H1 (cell line): ENCODE measurements at regions not wholly inside any gene's neighbourhood (a gene's known extent, or its start where the extent isn't known, plus 50 kb on each side); places are given as distances from the start of the nearest gene placed in this dataset.
"Not testable (repeated sequence)": the region's sequence is repeated elsewhere in the genome, so short reads cannot be mapped to it uniquely, and the experiment has no call there.

ENCODE experiments used
- CTCF ChIA-PET: fragments of 300-600 bp; sonication (Branson Sonifier 250); formaldehyde crosslinking; loops from one replicate; lab custom pipeline; 2021; ENCODE audit not compliant: partially characterized antibody; lab: Charles Lee
- POLR2A ChIA-PET: fragments of 300-600 bp; sonication (Branson Sonifier 250); formaldehyde crosslinking; loops from one replicate; lab custom pipeline; 2021; ENCODE audit warnings: inconsistent platforms; ENCODE audit not compliant: partially characterized antibody; lab: Charles Lee
- DNase-seq, 2 experiments: peaks; one replicate each; pipeline versions ENCODE4 v3.0.0 to v3.0.0-alpha.2; 2010 to 2022; ENCODE audit warnings: low spot score in 2 of 2, low read depth in 1 of 2, mixed read lengths in 1 of 2
- FAIRE-seq: peaks from 2 replicates; lab custom pipeline; 2011; peaks lifted over from hg19 to GRCh38; lab: Jason Lieb, UNC
- H2AFZ ChIP-seq: 2 replicates; pipeline ENCODE4 v1.8.1; 2012; ENCODE audit warnings: low read length, inconsistent platforms
- H2AK5ac ChIP-seq: 2 replicates; pipeline ENCODE4 v1.6.1; 2013; ENCODE audit warnings: low read depth, low read length
- H2BK120ac ChIP-seq: replicated peaks from 2 replicates; pipeline ENCODE3; 2013; ENCODE audit warnings: low read depth, low read length, inconsistent platforms
- H2BK12ac ChIP-seq: 2 replicates; pipeline ENCODE4 v1.6.1; 2013; ENCODE audit warnings: low read depth, low read length
- H2BK15ac ChIP-seq: 2 replicates; pipeline ENCODE4 v1.6.1; 2013; ENCODE audit warnings: low read length
- H2BK20ac ChIP-seq: 2 replicates; pipeline ENCODE4 v1.6.1; 2013; ENCODE audit warnings: low read length
- H2BK5ac ChIP-seq: 2 replicates; pipeline ENCODE4 v1.6.1; 2013; ENCODE audit warnings: low read depth, low read length
- H3K14ac ChIP-seq: 2 replicates; pipeline ENCODE4 v1.6.1; 2013; ENCODE audit warnings: inconsistent platforms; ENCODE audit not compliant: insufficient read length
- H3K18ac ChIP-seq: 2 replicates; pipeline ENCODE4 v1.6.1; 2013; ENCODE audit warnings: low read length; ENCODE audit errors: extremely low read depth
- H3K23ac ChIP-seq: 2 replicates; pipeline ENCODE4 v1.6.1; 2013; ENCODE audit warnings: inconsistent platforms; ENCODE audit not compliant: insufficient read length
- H3K23me2 ChIP-seq: 2 replicates; pipeline ENCODE4 v1.6.1; 2013; ENCODE audit warnings: low read depth, low read length
- H3K27ac ChIP-seq: 2 replicates; pipeline ENCODE4 v1.6.1; 2011; ENCODE audit warnings: low read depth, low read length, inconsistent platforms
- H3K27me3 ChIP-seq, 4 experiments: replicated peaks in 1 of 4; 1 replicate in 1 of 4; 2 replicates in 3 of 4; pipeline versions ENCODE4 v1.6.1 to v1.8.1; 2011 to 2013; ENCODE audit warnings: low read length in 3 of 4, mild to moderate bottlenecking in 3 of 4, inconsistent platforms in 2 of 4, mixed read lengths in 2 of 4, moderate library complexity in 1 of 4; ENCODE audit not compliant: control insufficient read depth in 3 of 4, insufficient read depth in 3 of 4; ENCODE audit errors: extremely low read depth in 1 of 4
- H3K36me3 ChIP-seq, 4 experiments: 2 replicates each; pipeline versions ENCODE4 v1.6.1 to v1.8.1; 2011 to 2013; ENCODE audit warnings: mild to moderate bottlenecking in 4 of 4, low read length in 3 of 4, moderate library complexity in 2 of 4, control low read depth in 1 of 4, inconsistent platforms in 1 of 4; ENCODE audit not compliant: insufficient read depth in 4 of 4, control insufficient read depth in 2 of 4
- H3K4ac ChIP-seq: replicated peaks from 2 replicates; pipeline ENCODE3; 2013; ENCODE audit warnings: low read length, low read depth, mixed read lengths, inconsistent platforms; ENCODE audit not compliant: insufficient read length
- H3K4me1 ChIP-seq, 4 experiments: replicated peaks in 1 of 4; 1 replicate in 1 of 4; 2 replicates in 3 of 4; pipeline versions ENCODE4 v1.6.1 to v1.8.1; 2011 to 2013; ENCODE audit warnings: low read length in 3 of 4, inconsistent platforms in 2 of 4, mixed read lengths in 1 of 4; ENCODE audit not compliant: insufficient read depth in 4 of 4, control insufficient read depth in 3 of 4
- H3K4me2 ChIP-seq, 2 experiments: 2 replicates each; pipeline versions ENCODE4 v1.6.1 to v1.8.1; 2011 to 2013; ENCODE audit warnings: low read depth in 2 of 2, low read length in 2 of 2, control low read depth in 1 of 2, inconsistent platforms in 1 of 2, mild to moderate bottlenecking in 1 of 2; ENCODE audit not compliant: insufficient read depth in 1 of 2
- H3K4me3 ChIP-seq, 4 experiments: fragments of 200-600, 300-600 bp in 1 of 4; sonication (generic), shearing (Covaris generic), sonication (Bioruptor Twin) in 1 of 4; 2 replicates each; pipeline versions ENCODE4 v1.5.1 to v1.8.1; 2011 to 2016; ENCODE audit warnings: low read length in 4 of 4, low read depth in 3 of 4, control low read depth in 2 of 4, inconsistent platforms in 2 of 4, mild to moderate bottlenecking in 2 of 4, mixed read lengths in 1 of 4, moderate library complexity in 1 of 4; ENCODE audit not compliant: insufficient read depth in 2 of 4; ENCODE audit errors: extremely low read depth in 1 of 4
- H3K56ac ChIP-seq: replicated peaks from 2 replicates; pipeline ENCODE3; 2013; ENCODE audit warnings: low read depth, mild to moderate bottlenecking, mixed read lengths, low read length, inconsistent platforms; ENCODE audit not compliant: insufficient read length
- H3K79me1 ChIP-seq: 2 replicates; pipeline ENCODE4 v1.6.1; 2013; ENCODE audit warnings: low read depth, low read length, control low read depth
- H3K79me2 ChIP-seq, 2 experiments: 2 replicates each; pipeline versions ENCODE4 v1.6.1 to v1.8.1; 2012 to 2013; ENCODE audit warnings: low read length in 2 of 2, mild to moderate bottlenecking in 2 of 2, inconsistent platforms in 1 of 2; ENCODE audit not compliant: insufficient read depth in 2 of 2, control insufficient read depth in 1 of 2
- H3K9ac ChIP-seq, 4 experiments: replicated peaks in 1 of 4; 1 replicate in 1 of 4; 2 replicates in 3 of 4; pipeline versions ENCODE4 v1.6.1 to v1.8.1; 2011 to 2013; ENCODE audit warnings: low read depth in 3 of 4, low read length in 3 of 4, control low read depth in 2 of 4, mild to moderate bottlenecking in 2 of 4, moderate library complexity in 2 of 4, inconsistent platforms in 1 of 4; ENCODE audit errors: extremely low read depth in 1 of 4
- H3K9me3 ChIP-seq, 2 experiments: 2 replicates each; pipeline versions ENCODE4 v1.6.1 to v1.8.1; 2012 to 2013; ENCODE audit warnings: mild to moderate bottlenecking in 2 of 2, moderate library complexity in 2 of 2, control low read depth in 1 of 2, inconsistent platforms in 1 of 2, low read depth in 1 of 2, low read length in 1 of 2, mixed read lengths in 1 of 2; ENCODE audit not compliant: insufficient read depth in 2 of 2
- H4K20me1 ChIP-seq, 2 experiments: replicated peaks in 1 of 2; 2 replicates each; pipeline versions ENCODE3 to v1.8.1; 2011 to 2013; ENCODE audit warnings: inconsistent platforms in 2 of 2, low read length in 2 of 2, mild to moderate bottlenecking in 1 of 2; ENCODE audit not compliant: insufficient read depth in 2 of 2, control insufficient read depth in 1 of 2
- H4K5ac ChIP-seq: 2 replicates; pipeline ENCODE4 v1.6.1; 2013; ENCODE audit warnings: low read length, low read depth, mixed read lengths, inconsistent platforms; ENCODE audit not compliant: insufficient read length
- H4K8ac ChIP-seq: 2 replicates; pipeline ENCODE4 v1.8.0; 2013; ENCODE audit warnings: mild to moderate bottlenecking, moderate library complexity, low read length, inconsistent platforms; ENCODE audit not compliant: insufficient read depth; ENCODE audit errors: extremely low read depth
- H4K91ac ChIP-seq: replicated peaks from 2 replicates; pipeline ENCODE3; 2013; ENCODE audit warnings: low read length, mixed read lengths, inconsistent platforms; ENCODE audit not compliant: insufficient read length
- WGBS, 2 experiments: shearing (Covaris generic) in 1 of 2; methylation state at CpG; one replicate each; pipeline versions ENCODE4 v1.1.6 to v1.1.7; 2013 to 2015; ENCODE audit warnings: low lambda C conversion rate in 2 of 2, mixed read lengths in 2 of 2, inconsistent platforms in 1 of 2, low coverage in 1 of 2, missing lambda C conversion rate in 1 of 2; ENCODE audit not compliant: insufficient replicate concordance in 2 of 2, insufficient coverage in 1 of 2, insufficient read length in 1 of 2; ENCODE audit errors: extremely low coverage in 1 of 2, missing lambda C conversion rate in 1 of 2; 5-methylcytosine and 5-hydroxymethylcytosine counted together

DNA sequence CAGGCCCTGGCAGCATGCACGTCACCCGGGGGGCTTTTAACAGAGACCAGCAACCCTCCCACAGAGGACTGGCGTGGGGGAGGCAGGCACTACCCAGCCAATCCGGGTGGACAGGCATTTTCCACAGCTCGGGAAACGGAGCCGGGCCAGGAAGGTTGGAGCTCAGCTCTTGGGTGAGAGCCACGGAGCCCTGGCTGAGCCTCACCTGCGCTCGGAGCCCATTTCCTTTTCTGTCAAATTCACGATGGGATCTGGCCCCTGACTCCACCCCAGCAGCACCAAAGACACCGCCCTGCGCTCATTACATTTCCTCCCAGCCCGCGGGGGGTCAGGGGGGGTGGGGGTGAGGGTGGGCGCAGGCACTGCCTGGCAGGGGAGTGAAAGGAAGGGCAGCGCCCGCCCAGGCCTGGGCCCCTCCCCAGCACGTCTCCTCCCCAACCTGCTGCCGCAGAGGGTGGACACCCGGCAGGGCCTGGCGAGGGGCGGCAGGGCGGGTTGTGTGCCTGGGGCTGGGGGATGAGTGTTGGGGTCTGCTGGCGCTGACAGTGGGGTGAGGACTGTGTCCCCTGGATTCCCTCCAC, 145.4 kb downstream of the LAT start:
- H2AK5ac ChIP-seq, H4K5ac ChIP-seq, H3K14ac ChIP-seq, FAIRE-seq, H3K79me1 ChIP-seq, H2BK15ac ChIP-seq, POLR2A ChIA-PET, H3K9ac ChIP-seq, H4K20me1 ChIP-seq, H2BK5ac ChIP-seq, H3K9me3 ChIP-seq, H3K56ac ChIP-seq, H2AFZ ChIP-seq, H3K23ac ChIP-seq, H3K18ac ChIP-seq, H3K4me1 ChIP-seq, CTCF ChIA-PET, H2BK120ac ChIP-seq, H3K4me2 ChIP-seq, H4K91ac ChIP-seq, H3K36me3 ChIP-seq, H3K23me2 ChIP-seq, H4K8ac ChIP-seq, H2BK20ac ChIP-seq, H3K79me2 ChIP-seq, H3K4me3 ChIP-seq, H2BK12ac ChIP-seq, DNase-seq, H3K27ac ChIP-seq, H3K4ac ChIP-seq: not testable (repeated sequence)
- WGBS, 2 experiments = 90% methylated on average over 16 of the region's 25 CpGs; no CpG with 5 or more reads in 1 of the 2 experiments
- peaks cover 1 to 25% (median 18%) of the 10 kb centered on the region in 4 experiments for H3K27me3 ChIP-seq

GRCh38 chr16:29129458-29130038, 144.7 kb downstream of the LAT start:
- POLR2A ChIA-PET, DNase-seq, H2BK20ac ChIP-seq, H2BK12ac ChIP-seq, CTCF ChIA-PET, H3K23ac ChIP-seq, H3K27ac ChIP-seq, H3K9me3 ChIP-seq, H4K91ac ChIP-seq, H4K8ac ChIP-seq, H3K4ac ChIP-seq, H2BK15ac ChIP-seq, H3K4me1 ChIP-seq, H3K79me2 ChIP-seq, H2BK120ac ChIP-seq, H4K5ac ChIP-seq, H2BK5ac ChIP-seq, H4K20me1 ChIP-seq, H3K18ac ChIP-seq, FAIRE-seq, H3K79me1 ChIP-seq, H3K4me2 ChIP-seq, H3K36me3 ChIP-seq, H2AK5ac ChIP-seq, H3K56ac ChIP-seq, H3K4me3 ChIP-seq, H3K14ac ChIP-seq, H2AFZ ChIP-seq, H3K9ac ChIP-seq, H3K23me2 ChIP-seq: not testable (repeated sequence)
- peaks cover 3 to 31% (median 24%) of the 10 kb centered on the region in 4 experiments for H3K27me3 ChIP-seq
- 85% methylated on average over 17 of the region's 18 CpGs; no CpG with 5 or more reads in 1 of the 2 experiments for WGBS, 2 experiments
